A549 (cell line): ENCODE measurements at regions not wholly inside any gene's neighbourhood (a gene's known extent, or its start where the extent isn't known, plus 50 kb on each side); places are given as distances from the start of the nearest gene placed in this dataset.

Source experiments
- CHD2 ChIP-seq: fragments of 150-350 bp; IDR thresholded peaks from 2 replicates; pipeline ENCODE4 v1.6.1; 2014; ENCODE audit warnings: low read length; ENCODE audit not compliant: partially characterized antibody
- EP300 ChIP-seq, 2 experiments: fragments of >200 bp; sonication (Bioruptor Twin); formaldehyde crosslinking; IDR thresholded peaks; 2 replicates in 1 of 2; 3 replicates in 1 of 2; pipeline ENCODE4 v1.6.1; 2016 to 2017
- ESRRA ChIP-seq: fragments of 150-350 bp; IDR thresholded peaks from 2 replicates; pipeline ENCODE4 v1.6.1; 2014; ENCODE audit warnings: mild to moderate bottlenecking, low read length, borderline replicate concordance
- HDAC2 ChIP-seq: fragments of 200-600 bp; sonication (generic); IDR thresholded peaks from 2 replicates; pipeline ENCODE4 v1.6.1; 2016
- JUN ChIP-seq, 2 experiments: fragments of >200 bp; sonication (Bioruptor Twin); formaldehyde crosslinking; IDR thresholded peaks; 2 replicates in 1 of 2; 3 replicates in 1 of 2; pipeline ENCODE4 v1.6.1; 2016 to 2017
- MAFK ChIP-seq: fragments of 450-650 bp; IDR thresholded peaks from 2 replicates; pipeline ENCODE4 v1.6.1; 2014; ENCODE audit not compliant: partially characterized antibody
- POLR2A ChIP-seq: IDR thresholded peaks from 2 replicates; pipeline ENCODE4 v1.6.1; 2012; ENCODE audit warnings: mild to moderate bottlenecking, low read length
- SREBF2 ChIP-seq: fragments of 450-650 bp; IDR thresholded peaks from 2 replicates; pipeline ENCODE4 v1.6.1; 2014; ENCODE audit warnings: mild to moderate bottlenecking, moderate library complexity
- TF ChIP-seq, protein P1 (sequence below): fragments of 200-600 bp; sonication (generic); IDR thresholded peaks from 2 replicates; pipeline ENCODE4 v1.6.1; 2016; ENCODE audit warnings: antibody characterized with exemption, mild to moderate bottlenecking, moderate library complexity
- TF ChIP-seq, protein P2 (sequence below): fragments of >200 bp; sonication (Bioruptor Twin); formaldehyde crosslinking; IDR thresholded peaks from 3 replicates; pipeline ENCODE4 v1.5.1; 2016

DNA sequence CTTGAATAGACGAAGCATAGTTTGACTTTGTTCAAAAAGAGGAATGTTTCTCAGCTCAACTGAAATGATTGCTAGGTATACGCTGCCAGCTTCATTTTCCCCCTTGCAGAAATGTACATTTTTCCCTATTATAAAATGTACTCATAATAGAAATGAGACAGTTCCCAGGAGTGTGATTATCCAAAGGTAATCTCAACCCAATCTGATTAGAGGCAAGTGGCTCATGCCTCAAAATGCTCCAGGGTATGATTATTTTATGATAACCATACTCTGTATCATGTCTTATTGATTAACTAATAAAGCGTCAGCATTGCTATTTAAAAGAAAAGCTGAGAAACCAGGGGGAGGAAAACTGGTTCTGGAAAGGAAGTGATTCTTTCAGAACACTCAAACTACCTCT, 54.9 kb upstream of the SMIM15 start:
- no peak for TF ChIP-seq SREBF2
- no peak for TF ChIP-seq ESRRA
- TF ChIP-seq EP300 (IDR thresholded peaks at IDR 0.05): no peak
- TF ChIP-seq, protein P1, sequence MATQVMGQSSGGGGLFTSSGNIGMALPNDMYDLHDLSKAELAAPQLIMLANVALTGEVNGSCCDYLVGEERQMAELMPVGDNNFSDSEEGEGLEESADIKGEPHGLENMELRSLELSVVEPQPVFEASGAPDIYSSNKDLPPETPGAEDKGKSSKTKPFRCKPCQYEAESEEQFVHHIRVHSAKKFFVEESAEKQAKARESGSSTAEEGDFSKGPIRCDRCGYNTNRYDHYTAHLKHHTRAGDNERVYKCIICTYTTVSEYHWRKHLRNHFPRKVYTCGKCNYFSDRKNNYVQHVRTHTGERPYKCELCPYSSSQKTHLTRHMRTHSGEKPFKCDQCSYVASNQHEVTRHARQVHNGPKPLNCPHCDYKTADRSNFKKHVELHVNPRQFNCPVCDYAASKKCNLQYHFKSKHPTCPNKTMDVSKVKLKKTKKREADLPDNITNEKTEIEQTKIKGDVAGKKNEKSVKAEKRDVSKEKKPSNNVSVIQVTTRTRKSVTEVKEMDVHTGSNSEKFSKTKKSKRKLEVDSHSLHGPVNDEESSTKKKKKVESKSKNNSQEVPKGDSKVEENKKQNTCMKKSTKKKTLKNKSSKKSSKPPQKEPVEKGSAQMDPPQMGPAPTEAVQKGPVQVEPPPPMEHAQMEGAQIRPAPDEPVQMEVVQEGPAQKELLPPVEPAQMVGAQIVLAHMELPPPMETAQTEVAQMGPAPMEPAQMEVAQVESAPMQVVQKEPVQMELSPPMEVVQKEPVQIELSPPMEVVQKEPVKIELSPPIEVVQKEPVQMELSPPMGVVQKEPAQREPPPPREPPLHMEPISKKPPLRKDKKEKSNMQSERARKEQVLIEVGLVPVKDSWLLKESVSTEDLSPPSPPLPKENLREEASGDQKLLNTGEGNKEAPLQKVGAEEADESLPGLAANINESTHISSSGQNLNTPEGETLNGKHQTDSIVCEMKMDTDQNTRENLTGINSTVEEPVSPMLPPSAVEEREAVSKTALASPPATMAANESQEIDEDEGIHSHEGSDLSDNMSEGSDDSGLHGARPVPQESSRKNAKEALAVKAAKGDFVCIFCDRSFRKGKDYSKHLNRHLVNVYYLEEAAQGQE: no peak
- no peak for TF ChIP-seq CHD2
- TF ChIP-seq JUN (IDR thresholded peaks at IDR 0.05): no peak
- TF ChIP-seq MAFK: no peak
- TF ChIP-seq POLR2A: no peak
- no peak for TF ChIP-seq HDAC2
- TF ChIP-seq, protein P2, sequence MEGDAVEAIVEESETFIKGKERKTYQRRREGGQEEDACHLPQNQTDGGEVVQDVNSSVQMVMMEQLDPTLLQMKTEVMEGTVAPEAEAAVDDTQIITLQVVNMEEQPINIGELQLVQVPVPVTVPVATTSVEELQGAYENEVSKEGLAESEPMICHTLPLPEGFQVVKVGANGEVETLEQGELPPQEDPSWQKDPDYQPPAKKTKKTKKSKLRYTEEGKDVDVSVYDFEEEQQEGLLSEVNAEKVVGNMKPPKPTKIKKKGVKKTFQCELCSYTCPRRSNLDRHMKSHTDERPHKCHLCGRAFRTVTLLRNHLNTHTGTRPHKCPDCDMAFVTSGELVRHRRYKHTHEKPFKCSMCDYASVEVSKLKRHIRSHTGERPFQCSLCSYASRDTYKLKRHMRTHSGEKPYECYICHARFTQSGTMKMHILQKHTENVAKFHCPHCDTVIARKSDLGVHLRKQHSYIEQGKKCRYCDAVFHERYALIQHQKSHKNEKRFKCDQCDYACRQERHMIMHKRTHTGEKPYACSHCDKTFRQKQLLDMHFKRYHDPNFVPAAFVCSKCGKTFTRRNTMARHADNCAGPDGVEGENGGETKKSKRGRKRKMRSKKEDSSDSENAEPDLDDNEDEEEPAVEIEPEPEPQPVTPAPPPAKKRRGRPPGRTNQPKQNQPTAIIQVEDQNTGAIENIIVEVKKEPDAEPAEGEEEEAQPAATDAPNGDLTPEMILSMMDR: no peak
